ENCODE measurements at regions not wholly inside any gene's neighbourhood (a gene's known extent, or its start where the extent isn't known, plus 50 kb on each side); places are given as distances from the start of the nearest gene placed in this dataset.
"Not testable (repeated sequence)": the region's sequence is repeated elsewhere in the genome, so short reads cannot be mapped to it uniquely, and the experiment has no call there.

DNA sequence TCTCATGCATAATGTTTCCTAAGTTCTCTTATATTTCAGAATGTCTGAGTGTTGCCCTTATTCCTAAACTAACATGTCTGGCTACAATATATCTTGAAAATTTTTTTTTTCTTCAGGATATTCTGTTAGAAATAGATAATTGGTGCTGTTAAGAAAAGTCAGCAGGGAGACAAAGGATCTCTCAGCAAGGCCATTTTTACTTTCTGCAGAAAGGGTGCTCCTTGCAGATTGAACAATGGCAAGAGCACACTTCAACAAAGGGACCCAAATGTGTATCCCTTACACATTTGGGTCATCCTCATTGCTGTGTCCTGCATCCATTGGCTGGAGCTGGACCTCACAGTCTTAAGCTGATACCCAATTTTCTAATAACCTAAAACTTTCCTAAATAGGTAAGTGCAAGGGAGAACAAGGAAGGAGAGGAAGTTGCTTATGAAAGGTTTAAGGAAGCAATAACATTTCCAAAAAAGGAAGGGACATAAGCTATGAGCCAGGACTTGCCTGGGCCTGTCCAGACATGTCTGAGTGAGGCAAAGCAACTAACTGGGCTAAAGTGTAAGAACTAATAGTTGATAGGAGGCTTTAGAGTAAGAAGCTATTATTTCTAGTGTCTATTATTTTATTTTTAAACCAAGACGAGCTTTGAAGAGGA lies 429.6 kb downstream of the BCKDHB start:
- no peak for DNase-seq

DNA sequence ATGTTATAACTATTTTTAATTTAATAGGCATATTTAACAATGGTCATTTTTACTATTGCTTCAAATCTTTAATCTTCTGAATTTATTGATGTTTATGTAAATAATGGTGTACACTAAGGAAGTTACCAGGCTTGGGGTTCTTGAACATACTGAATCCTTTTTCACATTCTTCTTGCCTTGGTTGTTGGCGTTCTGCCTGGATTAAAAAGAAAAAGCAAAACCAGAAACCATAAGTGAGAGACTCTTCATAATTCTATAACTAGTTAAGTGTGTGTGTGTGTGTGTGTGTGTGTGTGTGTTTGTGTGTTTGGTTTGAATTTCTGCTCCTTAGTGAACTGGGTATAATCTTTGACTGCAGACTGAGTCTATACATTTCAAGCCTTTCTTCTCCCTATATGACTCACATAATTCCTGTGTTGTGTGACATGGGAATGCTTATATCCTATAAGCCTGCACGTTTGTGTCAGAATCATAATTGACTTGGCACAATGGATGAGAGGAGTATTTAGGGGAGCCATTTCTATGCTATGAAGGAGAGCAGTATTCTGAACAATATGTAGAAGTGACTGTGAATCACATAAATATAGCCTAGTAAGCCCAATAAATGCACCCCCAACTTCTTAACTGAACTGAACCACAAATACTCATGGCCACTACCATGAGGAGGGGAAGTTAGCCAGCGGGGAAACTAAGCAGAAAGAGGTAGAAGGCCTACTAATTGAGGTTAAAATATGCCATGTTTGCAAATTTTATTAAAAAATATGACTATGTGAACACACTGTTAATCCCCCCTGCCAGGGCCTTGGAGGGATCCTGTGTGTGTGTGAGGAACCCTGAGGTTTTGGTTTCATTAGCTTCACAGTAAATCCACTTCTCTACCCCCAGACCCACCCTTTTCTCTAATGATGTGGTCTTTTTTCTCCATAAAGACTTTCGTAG lies 425.5 kb downstream of the BCKDHB start:
- DNase-seq = no peak

DNA sequence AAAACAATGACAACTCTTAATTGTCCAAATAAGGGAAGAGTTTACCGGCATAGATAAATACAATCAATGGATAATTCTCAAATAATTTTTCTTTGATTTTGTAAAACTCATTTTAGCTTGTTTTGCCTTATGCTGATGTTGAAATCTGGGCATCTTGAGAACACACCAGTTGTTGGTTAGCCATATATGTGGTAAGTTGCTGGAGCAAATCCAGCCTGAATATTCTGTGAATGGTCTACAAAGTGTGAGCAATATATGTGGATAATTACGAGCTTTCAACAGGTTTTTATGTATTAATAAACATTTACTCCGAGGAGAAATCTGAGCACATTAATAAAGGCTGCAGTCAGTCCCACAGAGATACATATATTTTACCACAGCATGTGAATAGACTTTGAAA lies 423.6 kb downstream of the BCKDHB start:
- no peak for DNase-seq

DNA sequence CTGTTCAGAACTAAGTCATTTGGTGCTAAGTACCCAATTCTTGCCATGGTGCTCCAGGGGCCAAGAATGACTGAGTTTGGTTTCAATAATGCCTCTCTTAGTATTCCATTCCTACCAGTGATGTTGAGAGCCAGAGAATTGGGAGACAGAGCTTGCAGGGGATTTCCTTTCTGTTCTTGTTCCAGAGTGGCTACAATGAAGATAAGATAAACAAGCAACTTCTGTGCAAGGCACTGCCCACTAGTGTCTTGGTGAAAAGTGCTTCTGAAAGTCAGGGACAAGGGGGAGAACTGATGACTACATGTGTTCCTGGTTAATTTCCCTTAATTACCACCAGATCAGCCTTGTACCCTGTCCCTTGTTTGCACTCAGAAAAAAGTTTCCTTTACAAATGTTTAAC lies 421.6 kb downstream of the BCKDHB start:
- no peak for DNase-seq

DNA sequence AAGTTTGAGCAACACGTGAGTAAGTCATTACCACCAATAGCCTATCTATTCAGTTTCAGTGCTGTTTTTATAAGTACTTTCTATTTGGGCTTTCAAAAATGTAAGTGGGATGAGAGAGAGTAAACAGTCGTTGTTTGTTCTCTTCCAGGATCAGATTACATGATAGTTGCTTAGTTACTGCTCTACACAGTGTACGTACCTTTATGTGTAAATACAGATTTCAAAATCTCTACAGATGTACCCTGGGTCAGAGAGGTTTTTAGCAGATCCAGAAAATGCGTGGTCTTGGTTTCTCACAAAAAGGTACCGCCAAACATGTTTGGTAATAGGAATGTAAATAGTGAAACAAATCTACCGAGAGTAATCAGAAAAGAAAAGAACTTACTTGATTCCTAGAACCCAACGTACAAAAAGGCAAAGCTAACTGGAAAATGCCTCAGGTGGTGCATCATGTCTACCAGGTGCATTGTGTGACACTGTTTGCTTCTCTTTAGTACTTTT lies 421.1 kb downstream of the BCKDHB start:
- no peak for DNase-seq

DNA sequence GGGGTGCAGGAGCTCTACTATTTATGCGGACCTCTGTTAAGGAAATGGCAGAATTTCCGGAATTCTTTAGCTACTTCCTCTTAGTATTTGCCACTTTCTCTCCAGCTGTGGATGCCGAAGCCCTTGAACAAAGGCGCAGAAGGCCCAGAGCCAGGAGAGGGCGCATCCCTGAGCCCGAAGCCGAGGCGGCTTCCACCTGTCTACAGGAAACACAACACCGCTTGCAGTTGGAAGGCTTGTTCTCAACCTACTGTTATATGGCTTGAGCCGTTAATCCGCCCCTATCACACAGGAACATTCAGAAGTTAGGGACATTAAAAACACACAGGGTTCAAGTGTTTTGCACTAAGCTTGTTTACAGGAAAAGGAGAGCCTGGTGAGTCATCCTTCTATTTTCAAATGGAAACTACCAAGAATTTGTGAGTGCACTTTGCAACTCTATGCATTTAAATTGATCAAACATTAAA lies 417.1 kb downstream of the BCKDHB start:
- no peak for DNase-seq

DNA sequence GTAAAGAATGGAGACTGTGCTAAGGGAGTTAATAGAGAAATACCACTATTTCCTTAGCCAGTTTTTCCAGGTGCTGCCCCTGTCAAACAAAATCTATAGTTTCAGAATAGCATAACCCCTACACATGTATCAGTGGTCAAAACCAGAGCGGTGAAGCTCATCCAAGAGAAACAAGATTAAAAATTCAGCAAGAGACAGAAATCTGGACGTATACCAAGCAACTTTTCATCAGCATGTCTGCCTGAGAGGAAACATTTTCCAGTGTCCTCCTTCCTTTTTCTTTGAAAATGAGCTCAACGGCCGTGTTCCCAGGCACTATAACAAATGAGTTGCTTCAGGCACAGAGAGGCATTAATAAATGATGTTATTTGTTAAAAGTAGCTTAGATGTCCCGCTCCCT lies 416.5 kb downstream of the BCKDHB start:
- DNase-seq = no peak

DNA sequence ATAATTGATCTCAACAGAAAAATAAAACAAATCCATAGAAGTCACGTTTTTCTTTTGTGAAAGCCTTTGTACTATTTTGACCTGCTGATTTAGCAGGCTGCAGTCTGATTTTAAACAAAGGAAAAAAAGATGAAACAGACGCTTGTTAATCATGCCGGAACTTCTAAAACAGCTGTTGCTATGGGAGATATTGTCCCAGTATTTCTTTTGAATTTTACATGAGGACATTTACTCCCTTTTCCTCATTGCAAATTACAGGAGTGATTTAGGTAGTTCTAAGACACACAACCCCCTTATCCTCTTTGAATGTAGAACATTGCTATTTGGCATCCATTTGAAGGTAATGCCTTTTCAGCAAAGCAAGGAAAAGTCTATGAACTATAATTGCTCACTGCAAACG lies 416.1 kb downstream of the BCKDHB start:
- no peak for DNase-seq

DNA sequence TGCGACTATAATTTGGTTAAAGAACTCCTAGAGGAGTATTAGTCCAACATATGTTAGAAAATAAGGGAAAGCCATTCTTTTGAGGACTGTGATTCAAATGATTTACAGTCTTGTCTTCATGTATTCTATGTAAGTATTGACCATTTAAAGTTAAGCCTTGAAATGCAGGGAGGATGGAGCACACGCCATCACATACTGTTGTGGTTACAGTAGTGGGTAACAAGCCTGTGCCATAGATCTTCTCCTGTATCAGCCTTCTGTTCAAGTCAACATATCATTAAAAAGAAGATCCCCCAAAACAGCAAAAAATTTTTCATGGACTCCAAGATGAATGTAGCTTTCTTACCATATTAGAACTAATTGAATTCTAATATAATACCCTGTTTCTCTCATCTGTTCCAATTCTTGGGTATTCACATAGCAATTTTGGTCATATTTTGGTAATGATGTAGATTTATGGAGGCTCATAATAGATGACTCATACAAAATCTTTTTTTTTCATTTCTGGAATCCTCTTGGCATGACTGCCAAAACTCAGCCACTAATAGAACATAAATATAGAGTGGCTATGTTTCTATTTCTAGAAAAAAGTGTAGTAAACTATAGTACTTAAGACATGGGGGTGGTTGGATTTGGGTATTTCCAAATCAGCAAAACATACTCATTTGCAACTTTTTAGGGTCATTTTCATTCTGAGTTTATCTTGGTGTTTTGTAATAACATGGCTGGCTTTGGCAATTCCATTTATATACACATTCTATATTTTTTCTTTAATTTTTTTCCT lies 413.5 kb downstream of the BCKDHB start:
- no peak for DNase-seq

DNA sequence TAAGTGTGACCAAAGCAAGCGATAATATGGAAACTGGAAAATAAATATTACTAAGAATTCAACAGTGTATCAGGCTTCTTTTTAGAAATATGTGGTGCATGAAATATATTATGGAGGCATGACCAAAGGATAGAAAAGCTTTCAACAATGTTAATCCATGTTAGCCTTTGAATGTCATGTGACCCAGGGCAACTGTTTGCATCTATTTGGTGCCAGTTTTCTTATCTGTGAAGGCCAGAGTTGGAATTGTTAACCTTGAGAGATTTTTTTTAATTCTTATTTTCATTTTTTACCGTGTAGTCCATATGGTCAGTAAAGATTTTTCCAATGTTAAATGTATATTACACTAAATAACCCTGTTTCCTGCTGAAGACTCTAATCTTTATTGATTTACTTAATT lies 411.1 kb downstream of the BCKDHB start:
- no peak for DNase-seq

DNA sequence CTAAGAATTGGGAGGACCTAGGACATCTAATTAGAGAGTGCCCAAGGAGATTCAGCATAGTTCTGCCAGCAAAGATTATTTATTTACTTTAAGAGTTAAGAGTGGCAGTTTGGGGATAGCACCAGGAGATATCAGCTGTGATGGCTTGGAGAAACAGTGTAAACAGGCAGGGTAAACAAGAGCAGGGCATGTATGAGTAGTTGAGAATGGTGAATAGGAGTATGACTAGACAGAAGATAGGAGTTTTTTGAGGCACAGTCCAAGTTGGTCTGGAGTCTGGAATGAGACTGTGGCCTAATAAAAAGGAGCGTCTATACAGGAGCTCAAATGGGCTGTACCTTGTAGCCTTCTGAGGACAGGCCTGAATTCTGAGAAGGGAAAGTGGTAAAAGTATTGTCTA lies 404.1 kb downstream of the BCKDHB start:
- not testable (repeated sequence) for DNase-seq

DNA sequence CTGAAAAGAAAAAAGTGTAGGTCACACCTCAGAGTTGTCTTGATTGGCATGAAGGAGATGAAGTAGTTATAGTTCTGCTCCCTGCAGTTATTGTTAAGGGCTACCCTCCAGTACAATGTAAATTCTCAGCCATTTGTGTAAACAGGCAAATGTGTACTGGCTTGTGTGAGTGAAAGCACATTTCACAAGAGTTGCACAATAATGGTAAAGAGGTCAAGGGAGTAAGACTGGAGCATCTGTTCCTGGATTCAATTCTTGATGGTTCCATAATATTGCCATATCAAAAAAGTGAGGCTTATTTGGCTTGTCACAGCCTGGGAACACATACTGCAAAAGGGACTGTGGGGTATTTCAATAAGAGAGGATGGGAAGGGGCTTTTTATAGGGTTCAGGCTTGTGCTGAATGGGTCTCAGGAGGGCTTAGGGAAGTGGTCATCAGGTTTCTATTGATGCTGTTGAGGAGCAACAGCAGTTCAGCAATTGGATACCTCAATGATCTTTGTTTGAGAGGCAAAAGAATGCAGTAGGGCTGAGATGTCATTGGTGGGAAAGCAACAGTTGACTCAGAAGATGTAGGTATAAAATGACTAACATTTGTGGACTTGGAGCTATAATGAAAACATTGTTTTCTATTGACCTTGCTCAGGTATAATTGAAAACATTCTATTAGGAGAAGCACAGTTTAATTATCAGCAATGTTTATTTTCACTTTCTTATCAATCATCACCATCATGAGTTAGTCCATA lies 402.6 kb downstream of the BCKDHB start:
- DNase-seq = no peak

DNA sequence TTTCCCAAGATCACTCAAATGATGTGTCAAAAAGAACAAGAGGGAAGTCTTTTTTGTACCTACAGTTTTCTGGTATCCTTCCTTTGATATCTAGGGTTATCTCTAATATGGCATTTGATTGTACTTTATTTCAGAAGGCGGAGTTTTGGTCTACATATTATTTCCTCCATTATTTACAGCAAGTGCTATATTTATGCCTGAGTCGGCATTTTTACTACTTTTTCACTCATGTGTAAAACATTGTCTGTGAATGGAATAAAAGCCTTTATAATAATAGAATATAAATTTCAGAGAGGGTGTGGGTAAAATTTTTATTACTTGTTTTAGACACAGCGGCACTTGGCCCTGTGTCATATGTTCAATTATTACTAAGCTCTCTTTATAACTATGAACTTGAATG lies 398.4 kb downstream of the BCKDHB start:
- no peak for DNase-seq

DNA sequence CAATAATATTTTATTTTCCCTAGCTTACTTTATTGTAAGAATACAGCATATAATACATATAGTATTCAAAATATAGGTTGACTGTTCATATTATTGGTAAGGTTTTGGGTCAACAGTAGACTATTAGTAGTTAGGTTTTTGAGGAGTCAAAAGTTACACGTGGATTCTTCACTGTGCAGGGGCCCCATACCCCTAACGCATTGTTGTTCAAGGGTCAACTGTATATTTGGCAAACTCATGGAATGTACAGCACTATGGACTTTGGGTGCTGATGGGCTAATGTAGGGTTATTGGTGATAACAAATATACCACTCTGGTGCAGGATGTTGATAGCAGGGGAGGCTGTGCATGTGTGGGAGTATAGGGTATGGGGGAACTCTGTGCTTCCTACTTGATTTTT lies 397.2 kb downstream of the BCKDHB start:
- no peak for DNase-seq

DNA sequence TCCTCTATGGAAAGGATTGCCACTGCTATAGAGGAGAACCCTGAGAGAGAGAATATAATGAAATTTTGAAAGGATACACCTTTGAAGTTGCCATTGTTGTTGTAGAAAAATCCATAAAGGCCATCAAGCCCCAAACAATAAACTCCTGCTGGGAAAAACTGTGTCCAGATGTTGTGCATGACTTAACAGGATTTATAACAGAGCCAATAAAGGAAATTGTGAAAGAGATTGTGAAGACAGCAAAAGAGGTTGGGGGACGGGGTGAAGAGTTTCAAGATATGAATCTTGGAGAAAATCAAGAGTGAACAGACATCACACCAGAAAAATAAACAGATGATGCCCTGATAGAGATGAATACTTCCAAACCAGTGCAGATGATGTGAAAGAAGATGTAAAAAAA lies 396.4 kb downstream of the BCKDHB start:
- no peak for DNase-seq

DNA sequence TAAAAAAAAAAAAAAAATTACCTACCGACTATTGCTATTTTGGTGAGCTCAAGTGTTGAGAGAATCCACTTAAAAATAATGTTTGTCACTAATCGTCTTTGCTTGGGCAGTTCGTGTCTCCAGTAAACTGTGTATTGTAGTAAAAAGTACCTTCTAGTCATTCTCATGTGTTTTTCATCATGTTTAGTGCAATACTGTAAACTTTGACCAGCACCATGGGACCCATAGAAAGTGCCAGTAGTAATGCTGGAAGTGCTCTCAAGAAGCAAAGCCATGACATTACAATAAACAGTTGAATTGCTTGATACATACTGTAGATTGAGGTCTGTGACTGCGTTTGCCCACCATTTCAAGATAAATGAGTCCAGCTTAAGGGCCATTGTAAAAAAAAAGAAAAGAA lies 395.2 kb downstream of the BCKDHB start:
- DNase-seq = no peak

DNA sequence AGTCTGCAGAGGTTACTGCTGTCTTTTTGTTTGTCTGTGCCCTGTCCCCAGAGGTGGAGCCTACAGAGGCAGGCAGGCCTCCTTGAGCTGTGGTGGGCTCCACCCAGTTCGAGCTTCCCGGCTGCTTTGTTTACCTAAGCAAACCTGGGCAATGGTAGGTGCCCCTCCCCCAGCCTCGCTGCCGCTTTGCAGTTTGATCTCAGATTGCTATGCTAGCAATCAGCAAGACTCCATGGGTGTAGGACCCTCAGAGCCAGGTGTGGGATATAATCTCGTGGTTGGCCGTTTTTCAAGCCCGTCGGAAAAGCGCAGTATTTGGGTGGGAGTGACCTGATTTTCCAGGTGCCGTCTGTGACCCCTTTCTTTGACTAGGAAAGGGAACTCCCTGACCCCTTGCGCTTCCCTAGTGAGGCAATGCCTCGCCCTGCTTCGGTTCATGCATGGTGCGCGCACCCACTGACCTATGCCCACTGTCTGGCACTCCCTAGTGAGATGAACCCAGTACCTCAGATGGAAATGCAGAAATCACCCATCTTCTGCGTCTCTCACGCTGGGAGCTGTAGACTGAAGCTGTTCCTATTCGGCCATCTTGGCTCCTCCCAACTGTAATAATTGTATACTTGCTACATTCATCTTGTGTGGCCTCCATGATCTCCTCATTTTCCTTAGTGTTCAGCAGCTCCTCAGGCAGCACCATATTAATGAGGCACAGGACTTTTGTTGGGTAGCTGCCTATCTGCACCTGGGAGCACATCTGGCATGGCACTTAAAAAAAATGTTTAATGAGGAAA lies 391.4 kb downstream of the BCKDHB start:
- not testable (repeated sequence) for DNase-seq

DNA sequence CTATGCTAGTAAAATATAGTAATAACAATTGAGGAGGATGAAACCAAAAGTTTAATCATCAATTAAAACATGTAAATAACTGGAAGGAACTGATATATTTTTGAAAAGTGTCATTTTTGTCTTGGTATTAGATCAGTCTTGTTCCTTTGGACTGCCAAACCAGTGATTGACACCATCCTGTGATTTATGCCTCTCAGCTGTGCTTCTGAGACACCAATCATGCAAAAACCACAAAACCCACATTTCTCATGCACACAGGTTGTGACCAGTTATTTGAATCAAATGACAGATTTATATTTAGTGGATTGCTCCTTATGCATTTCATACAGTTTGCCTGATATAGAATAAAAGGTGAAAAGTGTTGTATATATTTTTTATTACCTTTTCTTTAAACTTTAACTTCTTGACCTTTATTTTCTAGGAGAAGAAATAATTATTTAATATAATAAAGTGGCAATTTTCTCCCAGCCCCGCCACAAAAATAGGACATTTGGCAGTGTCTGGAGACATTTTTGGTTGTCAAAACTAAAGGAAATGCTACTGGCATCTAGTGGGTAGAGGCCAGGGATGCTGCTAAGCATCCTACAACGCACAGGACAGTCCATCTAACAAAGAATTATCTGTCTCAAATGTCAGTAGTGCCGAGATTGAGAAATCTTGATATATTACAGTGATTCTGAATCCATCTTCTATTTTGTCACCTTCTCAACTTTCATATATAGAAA lies 383.6 kb downstream of the BCKDHB start:
- DNase-seq = no peak

DNA sequence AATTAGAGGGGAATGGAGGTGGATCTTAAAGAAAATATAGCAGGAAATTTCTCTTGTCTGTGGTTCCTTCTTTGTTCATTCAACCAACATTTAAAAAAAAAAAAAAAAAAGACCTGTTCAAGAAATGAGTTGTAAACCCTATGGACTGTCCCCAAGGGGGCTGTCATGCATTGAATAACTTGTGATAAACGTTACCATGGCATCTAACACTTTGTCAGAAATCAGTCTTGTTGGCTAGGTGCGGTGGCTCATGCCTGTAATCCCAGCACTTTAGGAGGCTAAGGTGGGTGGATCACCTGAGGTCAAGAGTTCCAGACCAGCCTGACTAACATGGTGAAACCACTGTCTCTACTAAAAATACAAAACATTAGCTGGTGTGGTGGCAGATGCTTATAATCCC lies 381.7 kb downstream of the BCKDHB start:
- DNase-seq = no peak

DNA sequence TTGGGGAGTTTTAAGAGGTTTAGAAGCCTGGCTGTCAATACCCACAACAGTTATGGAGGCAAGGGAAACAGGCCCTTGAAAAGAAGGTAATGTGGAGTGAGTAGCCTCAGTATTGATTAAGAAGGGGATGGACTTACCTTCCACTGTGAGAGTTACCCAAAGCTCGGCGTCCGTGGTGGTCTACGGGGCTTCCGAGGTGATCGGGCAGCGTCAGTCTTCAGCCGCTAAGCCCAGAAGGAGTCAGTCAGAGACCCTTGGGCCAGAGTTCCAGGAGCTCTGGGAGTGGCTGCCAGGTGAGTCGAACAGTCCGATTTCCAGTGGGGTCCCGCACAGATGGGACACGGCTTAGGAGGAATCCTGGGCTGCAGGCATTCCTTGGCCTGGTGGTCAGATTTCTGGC lies 379.0 kb downstream of the BCKDHB start:
- not testable (repeated sequence) for DNase-seq

DNA sequence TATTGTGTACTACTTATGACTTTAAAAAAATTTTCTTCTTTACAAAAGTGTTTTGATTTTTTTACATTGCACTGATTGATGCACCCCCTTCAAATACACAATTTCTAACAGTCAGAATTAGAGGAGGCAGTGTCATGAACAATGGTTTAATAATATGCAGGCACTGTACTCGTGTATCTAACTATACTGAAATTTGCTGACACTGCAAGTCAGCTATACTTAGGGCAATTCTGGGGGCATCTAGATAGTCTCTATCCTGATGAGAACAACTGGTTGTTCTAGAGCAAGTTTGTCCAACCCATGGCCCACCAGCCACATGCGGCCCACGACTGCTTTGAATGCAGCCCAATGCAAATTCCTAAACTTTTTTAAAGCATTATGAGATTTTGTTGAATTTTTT lies 375.6 kb downstream of the BCKDHB start:
- DNase-seq = no peak
